ENCODE measurements at regions not wholly inside any gene's neighbourhood (a gene's known extent, or its start where the extent isn't known, plus 50 kb on each side); places are given as distances from the start of the nearest gene placed in this dataset.

DNA sequence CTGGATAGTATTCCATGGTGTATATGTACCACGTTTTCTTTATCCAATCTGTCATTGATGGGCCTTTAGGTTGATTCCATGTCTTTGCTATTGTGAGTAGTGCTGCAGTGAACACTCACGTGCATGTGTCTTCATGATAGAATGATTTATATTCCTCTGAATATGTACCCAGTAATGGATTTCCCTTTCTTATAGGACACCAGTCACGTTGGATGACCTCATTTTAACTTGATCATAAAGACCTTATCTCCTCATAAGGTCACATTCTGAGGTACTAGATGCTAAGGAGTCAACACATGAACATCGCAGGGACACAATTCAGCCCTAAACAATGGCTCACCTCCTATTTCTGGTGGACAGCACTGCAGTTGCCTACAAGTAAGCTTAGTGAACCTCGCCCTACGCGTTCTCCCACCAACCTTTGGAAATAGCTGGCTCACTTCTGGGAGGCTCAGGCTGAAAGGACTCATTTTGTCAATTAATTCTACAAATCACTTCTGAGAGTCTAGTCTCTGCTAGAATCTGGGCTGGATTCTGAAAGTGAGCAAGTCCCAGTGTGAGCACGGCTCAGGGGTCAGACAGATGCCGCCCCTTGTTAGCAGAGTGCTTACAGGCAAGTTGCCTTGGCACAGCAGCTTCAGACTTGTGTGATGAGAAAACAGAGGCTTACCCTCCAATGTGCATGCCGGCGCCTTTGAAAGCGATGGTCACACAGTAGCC is 183.8 kb upstream of the GSC start:
- DNase-seq: no peak

DNA sequence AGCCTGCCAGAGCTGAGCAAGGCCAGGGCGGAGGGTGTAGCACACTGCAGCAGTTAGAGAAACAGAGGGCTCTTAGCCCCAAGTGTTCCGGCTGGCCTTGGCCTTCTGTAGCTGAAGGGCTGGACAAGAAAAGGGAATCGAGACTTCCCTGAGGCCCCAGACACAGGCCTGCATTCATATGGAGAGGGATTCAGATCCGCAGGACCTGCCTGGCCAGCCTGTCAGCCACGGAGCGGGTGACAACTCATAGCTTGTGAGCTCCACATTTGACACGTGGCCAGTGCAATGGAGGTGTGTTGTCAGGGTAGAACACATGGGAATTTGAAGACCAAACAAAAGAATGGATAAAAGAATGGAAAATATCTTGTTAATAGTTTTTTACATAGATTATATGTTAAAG is 182.2 kb upstream of the GSC start:
- no peak for DNase-seq

DNA sequence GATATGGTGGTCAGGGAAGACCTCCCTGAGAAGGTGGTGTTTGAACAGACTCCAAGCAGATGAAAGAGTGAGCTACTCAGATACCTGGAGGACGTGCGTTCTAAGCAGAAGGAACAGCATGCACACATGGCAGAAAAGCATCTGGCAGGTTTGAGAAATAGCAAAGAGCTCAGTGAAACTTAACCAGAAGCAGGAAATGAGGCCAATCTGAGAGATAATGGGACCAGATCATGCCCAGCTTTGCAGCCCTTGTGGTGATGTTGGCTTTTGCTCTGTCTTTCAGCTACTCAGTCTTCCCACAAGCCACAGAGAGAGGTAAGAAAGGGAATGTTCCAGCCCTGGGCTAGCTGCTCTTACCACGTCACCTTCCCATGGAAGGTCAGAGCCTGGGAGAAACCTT is 176.3 kb upstream of the GSC start:
- no peak for DNase-seq

DNA sequence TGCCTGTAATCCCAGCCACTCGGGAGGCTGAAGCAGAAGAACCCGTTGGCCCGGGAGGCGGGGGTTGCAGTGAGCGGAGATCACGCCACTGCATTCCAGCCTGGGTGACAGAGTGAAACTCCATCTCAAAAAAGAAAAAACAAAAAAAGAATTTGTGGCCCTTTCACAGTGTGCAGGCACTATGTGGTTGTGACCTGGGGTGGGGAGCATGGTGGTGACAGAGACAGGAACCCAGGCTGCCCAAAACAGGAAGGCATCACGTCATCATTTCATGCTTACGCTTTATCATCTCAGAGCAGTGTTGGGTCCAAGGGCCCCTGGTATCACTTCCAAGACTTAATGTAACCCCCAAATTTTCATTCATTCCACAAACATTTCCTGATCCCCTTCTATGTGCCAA is 175.7 kb upstream of the GSC start:
- no peak for DNase-seq

DNA sequence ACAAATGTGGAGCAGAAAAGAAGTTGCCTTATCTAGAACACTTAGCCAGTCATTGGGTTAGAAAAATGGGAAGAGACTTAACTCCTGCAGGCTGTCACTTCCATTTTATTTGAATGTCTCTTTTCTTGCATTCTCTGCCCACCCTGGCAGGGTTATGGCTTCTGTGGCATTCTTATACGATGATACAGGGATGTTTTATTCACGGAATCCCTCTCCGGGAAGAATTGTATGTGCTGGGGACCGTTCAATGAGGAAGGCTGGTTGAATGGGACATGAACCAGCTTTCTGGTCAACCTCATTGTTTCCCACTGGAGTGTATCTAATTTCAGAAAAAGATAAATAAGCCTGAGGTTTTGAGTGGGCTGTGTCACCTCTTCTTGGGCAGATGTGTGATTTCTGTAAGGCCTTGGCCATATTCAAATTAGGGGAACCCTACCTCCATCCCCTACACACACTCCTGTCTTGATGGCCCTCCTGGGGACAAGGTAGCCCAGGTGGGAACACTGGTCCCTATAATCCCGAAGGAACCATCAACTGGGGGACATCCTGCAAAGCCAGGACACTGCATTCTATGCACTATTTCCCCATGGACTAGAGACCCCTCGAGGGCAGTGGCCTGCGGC is 174.8 kb upstream of the GSC start:
- DNase-seq: no peak

DNA sequence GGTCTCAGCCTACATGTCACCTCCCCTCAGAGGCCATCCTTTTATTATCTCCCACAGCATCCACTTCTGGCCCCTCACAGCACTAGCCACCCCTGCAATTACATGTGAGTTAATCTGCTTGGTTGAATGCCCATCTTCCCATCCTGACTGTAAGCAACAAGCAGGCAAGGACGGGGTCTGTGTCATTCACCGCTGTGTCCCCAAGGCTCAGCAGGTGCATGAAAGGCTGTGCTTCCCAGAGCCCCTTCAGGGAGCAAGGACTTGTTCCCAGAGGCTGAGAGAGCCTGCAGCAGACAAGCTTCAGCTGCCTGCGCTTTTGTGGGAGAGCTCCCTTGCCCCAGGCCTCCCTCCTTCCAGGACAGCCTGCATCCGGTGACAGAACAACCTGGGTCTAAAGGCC is 172.7 kb upstream of the GSC start:
- no peak for DNase-seq

DNA sequence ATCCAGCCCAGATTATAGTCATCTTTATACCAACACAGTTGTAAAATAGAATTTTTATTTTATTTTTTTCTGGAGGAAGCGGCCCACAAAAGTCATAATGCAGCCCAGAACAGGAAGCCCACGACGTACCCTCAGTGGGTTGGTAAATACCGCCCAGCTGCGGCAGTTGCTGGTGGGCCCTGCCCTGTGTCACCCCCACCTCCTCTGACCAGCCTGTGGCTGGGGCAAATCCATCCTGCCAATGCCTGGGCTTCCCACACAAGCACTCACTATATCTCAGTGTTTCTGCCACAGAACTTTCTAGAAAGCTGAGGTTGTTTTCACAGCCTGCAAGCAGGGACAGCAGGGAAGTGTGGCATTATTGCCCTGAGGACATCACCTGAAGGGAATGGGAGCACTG is 171.4 kb upstream of the GSC start:
- no peak for DNase-seq

DNA sequence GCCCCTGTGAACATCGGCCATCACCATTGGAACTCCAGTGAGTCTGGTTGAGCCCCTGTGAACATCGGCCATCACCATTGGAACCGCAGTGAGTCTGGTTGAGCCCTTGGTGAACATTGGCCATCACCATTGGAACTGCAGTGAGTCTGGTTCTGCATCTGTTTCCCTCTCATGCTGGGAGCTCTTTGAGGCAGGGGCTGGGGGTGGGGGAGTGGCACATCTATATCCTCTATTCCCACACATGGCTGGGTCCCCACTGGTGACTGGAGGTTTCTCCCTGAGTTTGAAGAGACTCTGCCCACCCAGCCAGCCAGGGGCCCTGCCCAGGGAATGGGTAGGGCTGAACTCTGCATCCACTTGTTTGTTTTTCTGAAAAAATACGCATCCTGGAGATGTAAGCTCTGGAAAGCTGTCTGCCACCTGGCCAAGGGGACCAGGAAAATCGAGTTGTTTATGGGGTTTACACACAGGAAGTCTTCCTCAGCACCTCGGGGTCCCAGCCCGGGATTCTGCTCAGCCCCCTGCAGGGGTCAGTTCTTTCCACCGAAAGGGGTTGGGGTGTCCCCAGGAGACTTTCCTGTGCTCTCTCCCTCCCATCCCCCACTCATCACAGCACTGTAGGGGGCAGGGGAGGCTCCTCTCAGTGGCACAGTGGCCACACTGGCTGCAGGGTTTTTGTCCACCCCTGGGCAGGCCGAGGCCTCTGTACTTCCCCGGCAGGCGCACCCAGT is 170.5 kb upstream of the GSC start:
- DNase-seq: no peak

DNA sequence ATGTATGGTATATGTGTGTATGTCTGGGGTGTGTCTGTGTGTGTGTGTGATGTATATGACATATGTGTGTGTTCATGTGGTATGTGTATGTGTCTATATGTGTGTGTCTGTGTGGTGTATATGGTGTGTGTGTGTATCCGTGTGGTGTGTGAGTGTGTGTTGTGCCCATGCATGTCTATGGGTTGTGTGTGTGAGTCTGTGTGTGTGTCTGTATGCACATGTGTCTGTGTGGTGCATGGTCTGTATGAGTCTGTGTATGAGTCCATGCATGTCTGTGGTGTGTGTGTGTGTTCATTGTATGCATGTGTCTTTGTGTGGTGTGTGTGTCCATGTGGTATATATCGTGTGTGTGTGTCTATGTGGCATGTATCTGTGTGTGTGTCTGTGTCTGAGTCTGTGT is 168.1 kb upstream of the GSC start:
- no peak for DNase-seq

DNA sequence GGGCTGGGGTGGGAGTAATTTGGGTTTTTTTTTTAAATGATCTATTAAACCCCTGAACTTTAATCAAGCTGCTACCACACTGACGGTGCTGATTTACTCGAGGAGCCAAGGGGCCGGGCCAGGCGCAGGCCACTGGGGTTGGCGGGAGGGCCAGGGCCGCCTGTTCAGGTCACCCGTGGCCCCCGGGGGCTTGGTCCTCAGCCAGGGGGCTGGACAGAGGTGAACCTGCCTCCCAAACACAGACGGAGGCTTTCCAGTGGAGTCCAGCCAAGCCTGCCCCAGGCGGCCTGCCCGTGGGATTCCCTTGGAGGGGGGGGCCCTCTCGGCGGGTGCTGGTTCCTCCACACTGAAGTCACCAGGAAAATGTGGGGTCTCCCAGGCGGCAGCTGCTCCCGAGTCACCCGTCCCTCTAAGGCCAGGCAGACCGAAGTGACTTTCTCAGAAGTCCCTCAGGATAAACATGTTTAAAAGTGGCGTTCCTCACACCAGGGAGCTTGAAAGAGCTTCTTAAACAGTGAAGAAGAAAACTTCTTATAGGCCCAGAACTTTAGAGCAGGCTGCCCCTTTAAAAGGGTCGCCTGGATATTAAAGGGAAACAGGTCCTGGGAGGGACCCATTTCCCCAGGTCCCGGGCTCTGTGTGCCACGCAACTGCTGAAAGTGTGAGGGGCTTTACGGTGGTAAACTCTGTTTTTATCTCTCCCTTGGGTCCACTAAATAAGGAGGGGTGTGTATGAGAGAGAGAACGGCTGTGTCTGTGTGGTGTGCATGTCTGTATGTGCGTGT is 167.2 kb upstream of the GSC start:
- DNase-seq: no peak

DNA sequence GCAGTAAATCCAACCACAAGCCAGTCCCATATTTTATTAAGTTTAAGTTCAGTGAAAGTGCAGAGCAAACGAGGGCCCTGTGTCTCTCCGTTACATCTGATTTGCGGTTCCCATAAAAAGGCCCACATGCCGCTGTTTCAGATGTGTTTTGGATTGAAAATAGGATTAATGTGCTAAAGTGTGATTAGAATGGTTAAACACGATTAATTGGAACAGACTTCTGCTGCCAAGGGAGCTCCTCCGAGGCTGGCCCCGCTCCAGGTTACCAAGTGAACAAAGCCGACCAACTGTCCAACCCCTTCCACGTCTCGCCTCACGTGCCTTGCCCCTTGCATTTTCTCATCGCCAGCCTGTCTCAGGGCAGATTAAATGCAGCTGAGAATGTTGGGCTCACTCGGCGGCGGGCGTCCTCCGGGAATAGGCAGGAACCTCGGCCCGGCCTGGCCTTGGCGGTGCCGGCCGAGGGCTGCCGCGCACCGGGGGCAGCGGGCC is 166.5 kb upstream of the GSC start:
- DNase-seq: no peak

DNA sequence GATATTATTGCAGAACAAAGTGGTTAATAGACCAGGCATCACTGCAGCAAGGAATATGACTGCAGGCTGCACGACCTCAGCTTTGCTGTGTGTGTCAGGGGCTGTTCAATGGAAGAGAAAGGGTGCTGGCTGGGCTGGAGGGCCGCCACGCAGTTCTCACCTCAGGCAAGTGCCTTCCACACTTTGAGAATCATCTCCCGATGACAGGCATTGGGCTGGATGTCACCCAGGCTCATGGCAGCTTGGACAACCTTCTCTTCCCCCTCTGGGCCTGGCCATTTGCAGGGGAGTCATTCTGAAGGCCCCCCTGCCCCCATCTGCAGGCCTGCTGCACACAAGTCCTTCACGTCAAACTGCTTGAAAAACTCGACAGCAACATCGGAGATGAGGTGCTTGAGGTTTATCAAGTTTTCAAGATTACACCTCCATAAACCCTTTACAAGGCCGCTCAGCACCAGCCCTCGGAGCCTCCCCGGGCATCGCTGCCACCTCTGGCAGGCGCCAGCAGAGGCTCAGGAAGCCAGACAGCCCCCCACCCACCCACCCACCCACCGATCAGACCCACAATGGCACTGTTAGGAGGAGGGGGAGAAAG is 165.9 kb upstream of the GSC start:
- DNase-seq: no peak

DNA sequence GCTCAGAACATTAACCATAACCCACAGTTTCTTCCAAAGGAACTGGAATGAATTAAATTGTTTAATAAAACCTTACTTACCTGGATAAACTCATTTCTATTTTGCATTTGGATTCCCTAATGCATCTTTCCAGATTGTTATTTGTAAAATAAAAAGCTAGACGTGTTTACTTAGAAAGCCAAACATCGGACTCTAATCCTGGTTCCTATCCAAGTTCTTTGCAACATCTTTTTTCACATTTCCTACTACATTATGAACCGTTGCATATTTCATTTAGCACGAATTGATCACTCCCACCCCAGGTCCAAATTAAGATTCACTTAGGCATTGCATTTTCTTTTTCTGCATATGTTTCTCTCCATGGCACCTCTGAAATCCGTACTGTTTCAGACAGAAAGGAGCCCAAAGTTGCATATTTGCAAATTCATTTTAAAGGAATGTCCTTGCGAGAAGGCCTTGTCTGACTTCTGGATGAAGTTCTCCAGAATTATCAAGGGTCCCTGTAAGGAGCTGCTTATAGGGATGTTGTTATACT is 164.4 kb upstream of the GSC start:
- no peak for DNase-seq

DNA sequence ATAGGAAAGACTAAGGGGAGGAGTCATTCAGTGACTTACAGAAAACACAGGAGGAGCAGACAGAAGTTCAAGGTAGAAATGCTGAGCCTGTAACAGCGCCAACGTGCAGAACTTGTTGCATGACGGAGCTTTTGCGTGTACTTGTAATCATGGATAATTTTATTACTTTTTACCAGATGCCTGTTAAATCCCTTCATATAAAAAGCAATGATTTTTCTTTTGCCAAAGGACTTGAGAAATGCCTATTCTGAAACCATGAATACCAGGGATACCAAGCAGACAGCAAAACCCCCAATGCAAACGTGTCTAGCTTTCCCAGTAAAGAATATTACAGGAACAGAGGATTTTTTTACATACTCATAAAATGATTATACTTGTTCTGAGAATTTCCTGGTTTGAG is 163.6 kb upstream of the GSC start:
- DNase-seq: no peak

DNA sequence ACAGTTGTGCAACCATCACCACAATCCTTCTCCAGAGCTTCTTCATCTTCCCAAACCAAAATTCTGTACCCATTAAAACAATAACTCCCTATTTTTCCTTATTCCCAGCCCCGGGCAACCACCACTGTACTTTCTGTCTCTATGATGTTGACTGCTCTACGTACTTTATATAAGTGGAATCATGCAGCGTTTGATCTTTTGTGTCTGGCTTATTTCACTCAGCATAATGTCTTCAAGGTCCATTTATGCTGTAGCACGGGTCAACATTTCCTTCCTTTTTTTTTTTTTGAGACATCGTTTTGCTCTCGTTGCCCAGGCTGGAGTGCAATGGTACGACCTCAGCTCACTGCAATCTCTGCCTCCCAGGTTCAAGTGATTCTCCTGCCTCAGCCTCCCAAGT is 162.7 kb upstream of the GSC start:
- no peak for DNase-seq

DNA sequence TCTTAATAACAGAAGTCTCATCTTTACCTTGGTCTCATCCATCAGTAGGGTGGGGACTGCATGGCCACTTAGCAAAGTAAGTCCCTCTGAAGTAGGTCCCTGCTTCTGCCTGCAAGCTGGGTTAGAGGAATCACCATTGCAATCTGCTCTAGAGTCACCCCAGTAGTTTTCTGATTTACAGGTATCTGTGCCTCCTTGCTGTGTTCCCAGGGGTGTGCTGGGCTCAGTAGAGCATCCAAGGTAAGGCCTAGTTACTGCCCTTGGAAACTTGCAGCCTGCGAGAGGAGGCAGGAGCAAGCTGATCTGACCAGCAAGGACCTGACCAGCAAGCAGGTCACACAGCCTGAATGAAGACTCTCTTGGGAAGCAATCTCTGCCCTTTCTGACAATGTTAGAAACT is 160.8 kb upstream of the GSC start:
- no peak for DNase-seq

DNA sequence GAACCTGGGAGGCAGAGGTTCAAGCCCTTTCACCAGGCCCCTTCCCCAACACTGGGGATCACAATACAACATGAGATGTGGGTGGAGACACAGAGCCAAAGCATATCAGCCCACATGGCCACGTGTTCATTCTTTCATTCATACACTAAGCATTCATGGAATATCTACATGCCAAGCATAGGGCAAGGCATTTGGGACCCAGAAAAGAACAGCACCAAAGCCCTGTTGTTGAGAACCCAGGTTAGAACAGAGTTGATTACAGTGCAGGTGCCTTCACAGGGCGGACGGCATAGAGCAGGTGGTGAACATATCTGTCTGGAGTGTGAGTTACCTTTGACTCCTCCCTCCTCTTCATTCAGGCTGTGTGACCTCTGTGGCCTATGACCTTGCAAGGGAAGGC is 159.4 kb upstream of the GSC start:
- no peak for DNase-seq

DNA sequence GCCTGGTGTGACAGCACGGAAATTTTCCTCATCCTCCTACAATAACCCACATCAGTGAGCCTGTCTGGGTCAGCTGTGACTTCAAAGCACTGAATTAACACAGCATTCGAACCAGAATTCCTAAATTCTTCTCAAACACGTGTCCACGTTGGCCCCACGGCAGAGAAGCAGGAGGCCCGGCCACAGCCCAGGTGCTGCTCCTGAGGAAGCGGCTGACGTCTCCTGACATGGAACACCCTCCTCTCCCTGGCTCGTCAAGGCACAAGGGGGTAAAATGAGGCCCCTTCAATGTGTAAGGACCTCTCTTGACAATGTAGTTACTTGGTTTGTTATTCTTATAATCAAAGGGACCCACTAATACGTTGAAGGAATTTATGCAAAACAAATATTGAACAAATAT is 156.3 kb upstream of the GSC start:
- no peak for DNase-seq

DNA sequence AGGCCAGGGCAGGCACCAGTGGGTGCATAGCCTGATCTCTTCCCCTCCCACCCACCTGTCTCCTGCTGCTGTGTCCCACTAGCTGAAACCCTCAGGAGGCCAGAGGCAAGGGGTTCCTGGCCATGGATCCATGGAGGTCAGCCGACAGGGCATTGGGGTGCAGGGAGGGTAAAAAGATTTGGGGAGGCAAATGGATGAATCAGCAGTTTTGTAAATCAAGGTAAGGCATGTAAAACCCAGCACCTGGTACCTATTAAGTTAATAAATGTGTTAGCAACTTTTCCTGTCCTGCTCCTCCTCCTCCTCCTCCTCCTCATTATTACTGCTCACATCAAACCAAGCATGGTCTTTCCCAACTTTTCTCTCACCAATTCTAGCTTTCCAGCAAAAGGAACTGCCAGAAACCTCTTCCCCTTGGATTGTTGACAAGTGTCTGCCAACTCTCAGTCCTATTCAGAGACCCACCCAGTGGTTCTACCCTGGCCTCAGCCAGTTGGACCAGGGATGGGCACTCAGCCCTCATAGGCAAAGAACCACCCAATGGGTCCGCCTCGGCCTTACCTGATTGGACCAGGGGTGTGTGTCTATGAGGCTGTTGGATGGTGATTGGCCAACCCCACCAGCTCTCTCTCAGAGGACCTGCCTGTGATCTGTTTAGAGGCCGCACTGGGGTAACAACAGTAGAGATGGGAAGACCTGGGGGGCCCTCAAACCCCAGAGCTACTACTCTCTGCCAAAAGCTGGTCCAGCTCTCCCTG is 155.7 kb upstream of the GSC start:
- no peak for DNase-seq

DNA sequence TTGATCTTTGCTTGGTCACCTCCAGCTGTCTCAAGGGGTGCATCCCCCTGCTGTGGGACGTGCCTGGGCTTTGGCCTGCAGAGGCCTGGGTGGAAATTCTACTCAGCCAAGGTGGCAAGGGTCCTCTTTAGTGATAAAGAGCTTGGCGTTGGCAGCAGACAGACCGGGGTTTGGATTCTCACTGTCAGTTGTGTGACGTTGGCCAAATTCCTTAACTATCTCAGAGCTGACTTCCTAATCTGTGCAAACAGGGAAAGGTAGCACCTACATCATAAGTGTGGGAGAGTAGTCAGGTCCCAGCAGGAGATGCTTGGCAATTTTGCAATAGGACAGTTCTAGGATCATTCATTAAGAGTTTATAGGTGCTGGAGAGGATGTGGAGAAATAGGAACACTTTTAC is 154.3 kb upstream of the GSC start:
- DNase-seq: no peak

DNA sequence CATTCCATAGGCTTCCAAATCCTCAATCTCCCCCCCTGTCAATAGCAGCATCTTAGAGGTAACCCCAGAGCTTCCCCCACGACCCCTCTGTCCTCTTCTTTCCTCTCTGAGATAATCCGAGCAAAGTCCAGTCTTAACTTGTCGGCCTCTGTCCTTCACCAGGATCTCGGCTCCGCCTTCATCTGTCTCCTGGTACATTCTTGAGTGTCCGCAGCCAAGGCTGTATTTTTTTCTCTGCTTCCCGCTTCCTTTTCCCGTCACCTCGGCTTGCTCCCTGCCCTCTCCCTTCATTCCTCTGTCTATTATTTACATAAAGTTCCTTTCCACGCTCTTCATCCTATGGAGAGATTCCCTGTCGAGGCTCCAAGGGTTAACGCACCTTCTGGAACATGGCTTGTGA is 153.9 kb upstream of the GSC start:
- DNase-seq: no peak

Data from activated CD8-positive, alpha-beta memory T cell treated with anti-CD3 and anti-CD28 coated beads, Interleukin-2, amount 50 U/mL, for 48 hours (primary cell).